ENCODE measurements at regions not wholly inside any gene's neighbourhood (a gene's known extent, or its start where the extent isn't known, plus 50 kb on each side); places are given as distances from the start of the nearest gene placed in this dataset.
A peak's percentile ranks its signal among the peaks of the same experiment; 100 is the strongest.

DNA sequence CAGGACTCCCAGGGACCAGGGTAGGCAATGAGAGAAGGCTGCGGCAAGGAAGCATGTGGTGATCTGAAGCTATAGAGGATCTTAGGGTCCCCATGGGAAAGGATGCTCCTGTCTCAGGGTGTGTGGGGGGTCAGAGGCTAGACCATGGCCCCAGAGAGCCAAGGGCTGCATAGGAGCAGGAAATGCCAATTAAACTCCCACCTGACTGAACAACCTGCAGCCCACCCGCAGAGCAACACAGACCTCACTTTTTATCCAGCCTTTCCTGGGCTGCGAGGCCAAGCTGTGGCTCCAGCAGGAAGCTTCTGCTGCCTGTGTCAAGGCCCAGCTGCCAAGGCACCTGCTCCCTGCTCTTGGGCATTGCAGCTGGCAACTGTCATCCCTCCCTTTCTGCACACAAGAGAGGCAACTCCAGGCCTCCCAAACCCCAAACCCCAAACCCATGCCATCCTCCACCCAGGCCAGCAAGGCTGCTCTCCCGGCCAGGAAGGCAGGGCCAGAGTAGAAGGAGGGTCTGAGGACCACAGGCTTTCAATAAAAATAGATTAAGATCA, 290.1 kb downstream of the FOXO1 start:
- H3K4me3 ChIP-seq (ENCODE audit: low read depth, low read length): no peak overlapping the region

DNA sequence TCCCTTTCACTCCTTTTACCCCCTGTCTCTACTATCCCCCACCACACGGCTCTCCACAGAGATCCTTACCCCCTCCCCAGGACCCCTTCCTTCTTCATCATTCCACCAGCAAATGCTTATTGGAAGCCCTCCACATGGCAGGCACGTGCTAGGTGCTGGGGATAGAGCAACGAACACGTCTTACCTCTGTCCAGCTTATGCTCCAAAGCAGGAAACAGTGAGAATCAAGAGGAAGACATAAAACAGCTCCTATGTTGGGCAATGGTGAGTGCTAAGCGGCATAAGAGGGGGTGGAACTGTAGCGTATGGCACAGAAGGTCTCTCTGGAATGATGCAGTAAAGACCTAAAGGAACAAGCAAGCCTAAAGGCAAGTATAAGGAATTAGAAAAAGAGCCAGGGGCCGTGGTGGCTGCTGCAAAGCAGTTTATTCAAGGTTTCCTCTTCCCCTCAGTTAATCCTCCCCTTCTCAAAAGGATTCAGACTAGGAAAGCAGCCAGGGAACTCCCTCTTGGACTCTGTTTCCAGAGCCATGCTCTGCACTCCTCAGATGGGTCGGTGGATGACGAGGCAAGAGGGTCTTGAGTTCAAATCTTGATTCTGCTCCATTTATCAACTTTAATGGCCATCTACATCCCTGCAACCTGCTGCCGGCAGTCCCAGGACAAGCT, 289.4 kb downstream of the FOXO1 start:
- no peak overlapping the region for H3K4me3 ChIP-seq (ENCODE audit: low read depth, low read length)

DNA sequence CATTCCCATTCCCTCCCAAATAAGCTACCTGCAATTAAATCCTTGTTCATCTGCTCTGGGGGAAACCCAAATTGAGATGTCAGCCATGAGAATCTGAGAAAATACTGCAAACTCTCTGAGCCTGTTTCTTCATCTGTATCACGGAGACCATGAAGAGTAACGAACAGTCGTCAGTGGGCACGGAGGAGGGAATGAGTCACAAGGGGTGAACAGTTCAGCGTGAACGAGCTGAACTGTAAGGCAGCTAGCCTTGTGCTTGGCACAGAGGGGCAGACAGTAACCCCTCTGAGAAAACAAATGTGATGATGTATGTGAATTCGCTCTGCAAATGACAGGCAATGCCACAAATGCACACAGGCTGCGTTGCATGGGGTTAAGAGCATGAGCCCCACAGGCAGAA, 288.7 kb downstream of the FOXO1 start:
- H3K4me3 ChIP-seq (ENCODE audit: low read depth, low read length): no peak overlapping the region

DNA sequence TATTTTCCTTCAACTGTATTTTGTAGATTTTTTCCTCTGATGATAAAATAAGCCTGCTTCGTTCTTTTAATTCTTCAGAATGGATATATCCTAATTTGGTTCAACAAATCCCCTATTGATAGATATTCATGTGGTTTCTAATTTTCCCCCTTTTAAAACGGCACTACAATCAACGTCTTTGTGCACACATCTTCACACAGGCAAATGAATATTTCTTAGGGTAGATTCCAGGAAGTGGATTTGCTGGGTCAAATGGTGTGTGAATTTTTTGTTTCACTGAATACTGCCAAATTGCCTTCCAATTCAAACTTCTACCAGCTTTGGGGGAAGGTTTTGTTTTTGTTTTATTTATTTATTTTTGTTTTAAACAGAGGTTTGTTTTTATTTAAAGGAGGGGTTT, 287.2 kb downstream of the FOXO1 start:
- no peak overlapping the region for H3K4me3 ChIP-seq (ENCODE audit: low read depth, low read length)

DNA sequence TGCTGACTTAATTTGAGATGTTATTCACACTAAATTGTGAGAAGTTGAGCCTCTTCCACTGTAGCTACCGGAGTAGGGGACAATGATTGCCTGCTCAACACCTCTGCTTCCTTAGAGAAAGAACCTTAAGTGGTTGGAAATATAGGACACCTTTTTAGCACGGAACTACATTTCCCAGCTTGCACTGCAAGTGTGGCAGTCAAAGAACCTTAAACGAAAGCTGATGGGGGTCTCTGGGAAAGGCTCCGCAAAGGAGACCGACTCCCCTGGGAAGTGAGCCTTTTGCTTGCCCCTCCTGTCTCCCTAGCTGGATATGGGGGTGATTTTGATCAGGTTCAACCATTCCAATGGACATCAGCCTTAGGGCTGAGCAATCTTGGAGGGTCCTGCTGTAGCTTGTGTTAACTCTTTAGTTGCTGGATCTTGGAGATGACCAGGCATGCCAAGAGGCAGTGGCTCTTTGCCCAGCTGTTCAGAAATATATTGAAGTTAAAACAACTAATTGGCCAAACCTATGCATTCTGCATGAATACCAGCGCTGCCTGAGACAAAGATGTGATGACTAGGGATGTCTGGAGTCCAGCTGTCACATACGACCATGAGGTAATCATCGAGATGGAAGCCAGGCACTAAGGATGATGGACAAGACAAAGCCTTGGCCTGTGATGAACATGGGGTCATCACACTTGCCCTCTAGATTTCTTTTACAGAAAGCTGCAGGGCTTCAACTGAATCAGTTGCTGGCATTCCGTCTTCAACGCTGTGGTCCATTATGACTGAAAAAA, 286.5 kb downstream of the FOXO1 start:
- peak overlapping the region; percentile 14 for H3K4me3 ChIP-seq (ENCODE audit: low read depth, low read length)

DNA sequence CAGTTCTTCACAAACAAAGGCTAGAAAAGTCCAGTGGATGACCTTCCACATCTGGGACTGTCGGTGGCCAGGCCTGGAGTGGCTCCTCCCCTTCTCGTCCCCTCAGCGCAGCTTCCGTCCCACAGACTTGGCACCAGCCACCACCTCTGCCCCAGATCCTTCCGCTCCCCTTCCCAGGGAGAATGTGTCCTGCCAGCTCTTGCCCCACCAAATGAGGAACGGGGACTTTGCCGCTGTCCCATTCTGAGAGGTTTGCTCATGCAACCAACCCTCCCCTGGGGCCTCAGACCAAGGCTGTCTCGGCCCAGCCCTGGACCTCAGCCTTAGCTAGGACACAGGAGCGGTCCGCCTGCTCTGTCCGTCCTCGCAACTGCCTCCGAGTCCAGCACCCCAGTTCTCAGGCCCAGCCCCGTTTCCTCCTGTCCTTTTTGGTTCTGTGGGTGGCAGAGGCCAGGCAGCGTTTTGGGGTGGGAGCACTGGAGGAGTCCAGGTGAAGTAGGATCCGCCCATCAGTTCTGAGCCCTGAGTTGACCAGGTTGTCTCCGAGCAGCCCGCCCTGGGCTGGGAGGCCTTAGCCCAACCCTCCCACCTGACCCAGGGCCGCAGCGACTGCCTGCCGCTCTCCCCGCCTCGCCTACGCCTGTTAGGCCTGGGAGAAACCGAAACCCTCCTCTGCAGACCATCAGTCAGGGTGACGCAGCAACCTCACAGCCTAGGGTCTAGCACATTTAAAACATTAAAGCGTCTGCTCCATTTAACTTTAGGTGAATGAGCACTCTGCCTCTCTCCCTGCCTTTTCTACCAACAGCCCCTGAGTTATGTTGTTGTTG, 284.3 kb downstream of the FOXO1 start:
- H3K4me3 ChIP-seq (ENCODE audit: low read depth, low read length): no peak overlapping the region

DNA sequence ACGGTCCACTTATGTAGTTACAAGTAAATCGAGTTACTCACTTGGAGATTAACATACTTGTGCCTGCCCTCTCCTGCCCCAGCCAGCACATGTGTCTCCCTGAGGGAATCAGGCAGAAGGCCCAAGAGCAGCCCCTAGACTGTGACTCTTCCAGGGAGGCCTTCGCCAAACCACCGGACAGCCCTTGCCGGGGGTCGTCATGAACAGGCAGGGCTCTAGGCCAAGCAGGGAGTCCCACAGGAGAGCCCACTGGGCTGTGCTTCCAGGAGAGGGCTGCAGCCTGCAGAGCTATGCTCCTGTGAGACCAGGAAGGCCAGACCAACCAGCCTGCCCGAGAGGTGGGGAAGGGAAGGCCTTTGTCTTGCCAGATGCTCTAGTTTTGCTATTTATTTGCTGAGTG, 283.3 kb downstream of the FOXO1 start:
- H3K4me3 ChIP-seq (ENCODE audit: low read depth, low read length): no peak overlapping the region

DNA sequence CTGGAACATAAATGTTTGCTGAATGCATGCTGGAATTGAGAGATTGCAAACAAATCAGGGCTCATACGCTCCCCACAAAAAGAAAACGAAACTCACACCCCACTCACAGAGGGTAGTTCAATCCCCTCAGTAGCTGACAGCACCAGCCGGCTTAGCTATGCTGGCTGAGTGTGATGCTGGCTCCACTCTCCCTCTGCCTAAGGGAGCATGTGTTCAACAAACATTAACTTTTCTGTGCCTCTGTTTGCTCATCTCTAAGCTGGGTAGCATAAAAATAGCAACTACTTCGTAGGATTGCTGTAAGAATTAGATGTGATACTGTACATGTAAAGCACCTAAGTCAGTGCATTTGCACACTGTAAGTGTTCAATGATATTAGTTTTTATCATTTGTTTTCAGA, 282.6 kb downstream of the FOXO1 start:
- H3K4me3 ChIP-seq (ENCODE audit: low read depth, low read length): no peak overlapping the region

DNA sequence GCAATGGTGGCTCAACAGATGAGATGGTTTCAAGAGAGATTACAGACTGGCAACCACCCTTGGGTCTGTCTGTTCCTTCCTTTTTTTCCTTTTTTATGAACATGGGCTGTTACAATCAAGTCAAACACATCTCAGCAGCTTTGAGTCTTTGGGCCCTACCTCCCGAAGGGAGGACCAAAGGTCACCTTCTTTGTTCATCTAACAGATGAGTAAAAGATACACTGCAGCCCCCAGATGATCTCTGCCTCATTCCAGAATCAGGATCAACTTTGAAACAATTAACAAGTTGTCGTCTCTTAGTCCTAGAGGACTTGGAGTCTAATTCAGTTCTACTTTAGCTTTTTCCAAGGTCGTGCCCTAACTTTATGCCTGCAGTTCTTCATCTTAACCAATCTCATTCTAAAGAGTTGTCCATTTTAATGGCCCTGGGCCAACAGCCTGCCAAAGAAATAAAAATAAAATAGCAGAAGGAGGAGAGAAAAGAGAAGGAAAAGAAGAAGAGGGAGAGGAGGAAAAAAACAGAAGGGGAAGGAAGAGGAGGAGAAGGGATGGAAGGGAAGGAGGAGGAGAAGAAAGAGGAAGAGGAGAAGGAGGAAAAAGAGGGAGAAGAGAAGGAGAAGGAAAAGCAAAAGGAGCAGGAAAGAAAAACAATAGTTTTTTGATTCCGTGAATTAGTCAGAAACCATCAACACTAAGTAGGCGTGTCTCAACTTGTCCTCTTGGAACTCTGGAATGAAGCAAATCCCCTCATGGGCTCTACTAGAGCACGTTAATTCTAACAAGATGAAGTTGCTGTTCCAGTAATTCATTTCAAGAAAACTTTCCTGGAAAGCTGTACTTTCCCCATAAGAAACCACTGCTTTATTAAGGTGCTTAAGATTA, 281.2 kb downstream of the FOXO1 start:
- no peak overlapping the region for H3K4me3 ChIP-seq (ENCODE audit: low read depth, low read length)

DNA sequence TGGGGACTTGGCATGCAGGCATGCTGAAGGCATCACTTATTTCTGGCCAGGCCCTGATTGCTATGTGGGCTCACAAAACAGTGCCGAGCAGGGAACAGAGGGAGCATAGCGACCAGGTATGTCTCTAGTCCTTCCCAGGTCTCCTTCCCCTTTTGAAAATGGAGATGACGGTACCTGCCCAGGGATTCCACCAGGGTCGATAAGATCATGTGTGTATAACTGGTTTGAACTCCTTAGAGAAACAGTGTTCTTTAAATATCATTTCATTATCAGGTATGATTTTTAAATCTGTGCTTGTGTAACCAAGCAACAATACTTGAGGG, 280.6 kb downstream of the FOXO1 start:
- H3K4me3 ChIP-seq (ENCODE audit: low read depth, low read length): no peak overlapping the region

DNA sequence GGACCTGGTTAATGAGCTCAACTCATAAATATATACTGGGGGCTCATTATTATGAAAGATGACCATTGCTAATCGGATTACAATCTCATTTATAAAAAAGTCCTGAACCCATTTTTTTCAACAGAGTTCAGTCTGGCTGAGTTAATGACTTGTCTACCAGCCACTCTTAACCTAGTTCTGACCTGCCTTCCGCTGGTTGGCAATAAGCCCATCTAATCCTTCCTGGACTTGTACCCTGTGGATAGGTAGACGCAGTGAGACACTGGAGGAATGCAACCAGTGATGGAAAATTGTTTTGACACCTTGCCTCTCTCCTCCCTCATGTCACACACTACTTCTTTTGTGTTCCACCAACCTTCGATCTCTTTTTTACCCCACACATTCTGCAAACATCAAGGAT, 279.9 kb downstream of the FOXO1 start:
- H3K4me3 ChIP-seq (ENCODE audit: low read depth, low read length): no peak overlapping the region

DNA sequence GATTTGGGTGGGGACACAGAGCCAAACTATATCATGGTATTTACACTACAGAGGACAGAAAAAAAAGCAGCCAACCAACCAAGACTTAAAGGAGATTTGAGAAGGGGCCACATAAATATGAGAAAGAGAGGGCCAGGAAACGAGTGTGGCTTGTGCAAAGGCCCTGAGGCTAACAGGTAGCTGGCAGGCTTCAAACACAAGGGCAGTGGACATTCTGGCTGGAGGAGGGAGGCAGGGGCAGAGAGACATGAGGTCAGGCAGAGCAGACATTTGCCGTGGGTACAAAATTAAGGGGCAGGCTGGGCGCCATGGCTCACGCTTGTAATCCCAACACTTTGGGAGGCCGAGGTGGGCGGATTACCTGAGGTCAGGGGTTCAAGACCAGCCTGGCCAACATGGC, 278.7 kb downstream of the FOXO1 start:
- no peak overlapping the region for H3K4me3 ChIP-seq (ENCODE audit: low read depth, low read length)

DNA sequence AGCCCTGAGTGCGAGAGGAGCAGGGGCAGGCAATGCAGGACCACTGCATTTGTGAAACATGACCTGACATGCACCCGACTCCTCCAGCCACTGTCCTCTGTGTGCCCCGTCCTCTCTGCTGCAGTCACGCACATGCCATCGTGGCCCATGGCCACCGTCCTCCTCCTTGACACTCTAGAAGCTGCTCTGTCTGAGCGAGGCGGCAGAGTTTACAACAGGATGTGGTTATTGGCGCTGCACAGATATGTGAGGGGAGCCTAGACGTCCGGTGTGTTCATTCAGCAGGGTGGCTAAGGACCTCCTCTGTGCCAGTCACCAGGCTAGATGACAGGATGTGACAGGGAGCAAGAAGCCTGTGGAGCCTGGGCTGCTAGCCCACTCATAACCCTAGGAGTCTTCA, 277.8 kb downstream of the FOXO1 start:
- H3K4me3 ChIP-seq (ENCODE audit: low read depth, low read length): no peak overlapping the region

DNA sequence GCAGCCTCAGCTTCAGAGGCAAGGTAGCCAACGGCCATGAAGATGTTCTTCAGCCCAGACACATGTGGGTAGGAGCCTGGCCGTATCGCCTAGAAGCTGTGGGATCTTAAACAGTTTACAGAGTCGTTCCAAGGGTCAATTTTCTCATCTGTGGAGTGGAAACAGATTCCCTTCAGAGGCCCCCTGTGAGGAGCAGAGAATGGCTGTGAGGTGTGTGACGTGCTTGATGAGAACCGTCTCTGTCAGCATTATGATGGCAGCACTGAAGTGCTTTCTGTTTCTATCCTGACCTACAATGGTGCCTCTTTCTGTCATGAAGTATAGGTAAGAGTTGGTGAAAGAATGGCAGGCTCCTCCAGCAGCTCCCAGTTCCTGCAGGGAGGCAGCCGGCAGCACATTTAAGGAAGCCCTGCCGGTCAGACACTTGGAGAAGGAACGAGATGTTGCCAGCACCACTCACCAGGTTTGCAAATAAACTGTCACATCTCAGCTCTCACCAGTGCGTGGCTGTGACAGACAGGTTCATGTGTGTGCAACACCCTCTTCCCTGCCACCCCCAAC, 277.3 kb downstream of the FOXO1 start:
- H3K4me3 ChIP-seq (ENCODE audit: low read depth, low read length): no peak overlapping the region

DNA sequence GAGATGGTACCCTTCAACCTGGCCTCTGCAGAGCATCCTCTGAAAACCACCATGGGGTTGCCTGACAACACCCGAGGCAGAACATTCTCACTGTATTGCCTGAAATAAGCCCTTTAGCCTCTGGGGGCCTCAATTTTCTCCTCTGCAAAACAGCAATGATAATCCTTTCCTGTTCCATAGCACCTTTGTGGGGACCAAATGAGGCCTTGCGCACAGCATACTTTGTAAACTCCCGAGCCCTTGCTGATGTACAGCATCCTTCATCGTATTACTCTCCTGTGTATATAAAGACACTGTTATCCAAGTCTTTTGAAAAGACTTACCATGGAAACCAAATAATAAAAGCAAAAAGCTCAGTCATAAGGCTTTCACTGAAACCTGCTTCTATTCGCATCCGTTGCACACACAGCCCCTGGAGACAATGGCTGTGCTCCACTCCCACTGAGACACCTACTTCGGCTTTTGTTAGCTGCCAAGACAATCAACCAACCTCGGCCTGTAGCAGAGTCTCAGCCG, 276.0 kb downstream of the FOXO1 start:
- H3K4me3 ChIP-seq (ENCODE audit: low read depth, low read length): no peak overlapping the region

DNA sequence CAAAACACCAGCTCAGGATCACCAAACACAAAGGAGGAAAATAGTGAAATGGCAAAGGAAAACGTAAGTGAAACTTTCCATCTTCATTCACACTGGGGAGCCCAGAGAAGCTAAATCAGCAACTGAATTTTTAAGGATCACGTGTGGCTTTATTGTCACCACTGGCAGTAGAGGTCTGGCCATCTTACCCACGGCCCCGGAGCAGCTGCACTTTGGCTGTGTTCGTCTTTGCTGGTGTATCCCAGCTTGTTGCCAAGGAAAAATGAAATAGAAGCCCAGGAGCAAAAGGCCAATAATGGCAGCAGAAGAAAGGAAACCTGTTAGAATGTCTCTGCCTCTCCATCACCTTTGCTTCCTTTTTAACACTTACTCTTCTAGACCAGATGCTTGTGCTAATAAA, 274.7 kb downstream of the FOXO1 start:
- H3K4me3 ChIP-seq (ENCODE audit: low read depth, low read length): no peak overlapping the region

DNA sequence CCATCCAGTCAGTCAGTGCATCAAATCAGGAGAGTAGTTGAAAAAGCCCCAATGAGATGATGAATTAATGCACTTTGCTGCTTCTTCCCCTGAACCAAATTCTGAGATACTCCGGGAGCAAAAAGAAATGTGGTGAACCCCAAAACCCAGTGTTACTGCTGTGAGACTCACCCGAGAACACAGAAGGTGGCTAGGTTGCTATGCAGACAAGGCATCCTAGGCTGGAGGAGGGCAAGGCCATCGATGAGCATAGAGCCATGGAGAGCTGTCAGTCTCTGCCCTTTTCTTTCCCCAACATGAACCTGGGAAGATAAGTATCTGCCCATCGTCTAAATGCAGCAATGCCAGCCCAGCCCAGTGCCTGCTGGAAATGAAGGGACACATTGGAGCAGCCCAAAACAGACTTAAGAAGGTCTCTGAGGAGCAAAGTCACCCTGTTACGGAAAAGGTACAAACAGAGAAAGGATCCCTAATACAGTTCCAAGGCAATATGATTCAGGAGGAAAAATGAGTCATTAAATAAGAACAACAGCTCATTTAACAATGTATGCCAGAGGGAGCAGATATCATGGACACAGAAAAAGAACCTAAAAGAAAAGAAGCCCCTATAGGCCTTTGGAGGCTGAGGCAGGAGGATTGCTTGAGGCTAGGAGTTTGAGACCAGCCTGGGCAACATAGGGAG, 272.0 kb downstream of the FOXO1 start:
- no peak overlapping the region for H3K4me3 ChIP-seq (ENCODE audit: low read depth, low read length)

DNA sequence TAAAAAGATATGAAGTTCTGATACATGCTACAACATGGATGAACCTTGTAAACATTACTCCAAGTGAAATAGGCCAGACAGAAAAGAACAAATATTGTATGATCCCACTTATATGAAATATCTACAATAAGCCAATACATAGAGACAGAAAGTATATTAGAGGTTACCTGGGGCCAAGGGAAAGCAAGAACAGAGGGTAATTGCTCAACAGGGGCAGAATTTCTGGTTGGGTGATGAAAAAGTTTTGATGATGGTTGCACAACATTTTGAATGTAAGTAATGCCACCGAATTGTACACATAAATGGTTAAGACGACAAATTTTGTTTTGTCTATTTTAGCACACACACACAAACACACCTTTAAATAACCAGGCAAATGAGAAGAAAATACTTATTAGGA, 268.4 kb downstream of the FOXO1 start:
- no peak overlapping the region for H3K4me3 ChIP-seq (ENCODE audit: low read depth, low read length)

DNA sequence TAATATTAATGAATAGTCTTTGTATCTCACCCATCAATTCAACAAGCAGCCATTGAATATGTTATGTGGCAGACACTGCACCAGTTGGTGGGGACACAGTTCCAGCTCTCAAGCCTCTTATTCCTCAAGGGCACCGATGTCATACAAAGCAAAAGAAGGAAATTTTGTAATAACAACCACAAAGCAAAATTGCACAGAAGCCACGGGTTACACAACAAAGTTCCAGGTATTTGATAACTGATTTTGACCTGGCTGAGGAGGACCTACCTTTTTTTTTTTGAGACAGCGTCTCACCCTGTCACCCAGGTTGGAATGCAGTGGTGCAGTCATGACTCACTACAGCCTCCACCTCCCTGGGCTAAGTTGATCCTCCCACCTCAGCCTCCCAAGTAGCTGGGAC, 266.7 kb downstream of the FOXO1 start:
- H3K4me3 ChIP-seq (ENCODE audit: low read depth, low read length): no peak overlapping the region

Data from iPS-11a (cell line).